IPS-20b (cell line): ENCODE measurements at regions not wholly inside any gene's neighbourhood (a gene's known extent, or its start where the extent isn't known, plus 50 kb on each side); places are given as distances from the start of the nearest gene placed in this dataset.

Experiments used
- H3K27ac ChIP-seq: one replicate; pipeline ENCODE4 v1.5.1; 2013; ENCODE audit warnings: low read length
- H3K27me3 ChIP-seq: 2 replicates; pipeline ENCODE4 v1.6.1; 2013; ENCODE audit warnings: mild to moderate bottlenecking, low read length, inconsistent platforms; ENCODE audit not compliant: insufficient read depth
- H3K36me3 ChIP-seq: 2 replicates; pipeline ENCODE4 v1.6.1; 2013; ENCODE audit warnings: low read depth, mild to moderate bottlenecking, inconsistent platforms, low read length, moderate library complexity; ENCODE audit not compliant: insufficient read depth
- H3K4me1 ChIP-seq: 2 replicates; pipeline ENCODE4 v1.6.1; 2013; ENCODE audit warnings: mild to moderate bottlenecking, control low read depth, inconsistent platforms, low read length, moderate library complexity; ENCODE audit not compliant: insufficient read depth
- H3K4me3 ChIP-seq: 2 replicates; pipeline ENCODE4 v1.5.1; 2013; ENCODE audit warnings: mild to moderate bottlenecking, low read length, inconsistent platforms
- H3K9ac ChIP-seq: 2 replicates; pipeline ENCODE4 v1.6.1; 2013; ENCODE audit warnings: low read depth, mild to moderate bottlenecking, inconsistent platforms, low read length, moderate library complexity
- H3K9me3 ChIP-seq: 2 replicates; pipeline ENCODE4 v1.6.1; 2013; ENCODE audit warnings: mild to moderate bottlenecking, low read depth, low read length, inconsistent platforms; ENCODE audit not compliant: insufficient read depth

- H3K36me3 ChIP-seq: no peaks in the 10 kb centered on the region
- H3K27ac ChIP-seq: no peak overlapping the region
- H3K4me3 ChIP-seq: no peak overlapping the region
- H3K9me3 ChIP-seq: peaks cover 5% of the 10 kb centered on the region
- H3K4me1 ChIP-seq: no peaks in the 10 kb centered on the region
- no peaks in the 10 kb centered on the region for H3K27me3 ChIP-seq
- no peak overlapping the region for H3K9ac ChIP-seq
These were observed 759.7 kb downstream of the BRINP1 start for GRCh38 chr9:118609355-118610044.

- no peak overlapping the region for H3K4me3 ChIP-seq
- no peaks in the 10 kb centered on the region for H3K4me1 ChIP-seq
- no peaks in the 10 kb centered on the region for H3K36me3 ChIP-seq
- H3K27ac ChIP-seq: no peak overlapping the region
- H3K9me3 ChIP-seq: peaks cover 5% of the 10 kb centered on the region
- no peak overlapping the region for H3K9ac ChIP-seq
- no peaks in the 10 kb centered on the region for H3K27me3 ChIP-seq
These were observed 757.0 kb downstream of the BRINP1 start for GRCh38 chr9:118612201-118612600.

GRCh38 chr9:118613996-118614395 lies 755.2 kb downstream of the BRINP1 start:
- Histone ChIP-seq H3K27me3 (no peaks in the 10 kb centered on the region), H3K4me3 (no peak overlapping the region), H3K27ac (no peak overlapping the region), H3K4me1 (no peaks in the 10 kb centered on the region), H3K36me3 (no peaks in the 10 kb centered on the region), H3K9ac (no peak overlapping the region), H3K9me3 (peaks cover 5% of the 10 kb centered on the region)

GRCh38 chr9:118618084-118618483 lies 751.2 kb downstream of the BRINP1 start:
- Histone ChIP-seq H3K27me3 (no peaks in the 10 kb centered on the region), H3K9ac (no peak overlapping the region), H3K36me3 (no peaks in the 10 kb centered on the region), H3K4me1 (no peaks in the 10 kb centered on the region), H3K4me3 (no peak overlapping the region), H3K27ac (no peak overlapping the region), H3K9me3 (no peaks in the 10 kb centered on the region)

GRCh38 chr9:118618849-118619248 lies 750.4 kb downstream of the BRINP1 start:
- H3K9me3 ChIP-seq: no peaks in the 10 kb centered on the region
- no peak overlapping the region for H3K27ac ChIP-seq
- H3K4me3 ChIP-seq: no peak overlapping the region
- H3K4me1 ChIP-seq: no peaks in the 10 kb centered on the region
- no peaks in the 10 kb centered on the region for H3K36me3 ChIP-seq
- no peak overlapping the region for H3K9ac ChIP-seq
- no peaks in the 10 kb centered on the region for H3K27me3 ChIP-seq

GRCh38 chr9:118624608-118625007 lies 744.6 kb downstream of the BRINP1 start:
- H3K9me3 ChIP-seq: no peaks in the 10 kb centered on the region
- H3K27ac ChIP-seq: no peak overlapping the region
- H3K4me1 ChIP-seq: no peaks in the 10 kb centered on the region
- no peak overlapping the region for H3K4me3 ChIP-seq
- H3K27me3 ChIP-seq: no peaks in the 10 kb centered on the region
- no peaks in the 10 kb centered on the region for H3K36me3 ChIP-seq
- no peak overlapping the region for H3K9ac ChIP-seq

GRCh38 chr9:118630079-118630478 lies 739.2 kb downstream of the BRINP1 start:
- Histone ChIP-seq H3K4me1 (no peaks in the 10 kb centered on the region), H3K27me3 (no peaks in the 10 kb centered on the region)

GRCh38 chr9:118630931-118631595 lies 738.2 kb downstream of the BRINP1 start:
- H3K9ac ChIP-seq: no peak overlapping the region
- no peak overlapping the region for H3K4me3 ChIP-seq
- no peak overlapping the region for H3K27ac ChIP-seq
- no peaks in the 10 kb centered on the region for H3K36me3 ChIP-seq
- H3K9me3 ChIP-seq: no peaks in the 10 kb centered on the region; the same call in 1 of the 2 replicates
- H3K4me1 ChIP-seq: no peaks in the 10 kb centered on the region
- H3K27me3 ChIP-seq: no peaks in the 10 kb centered on the region

More at GRCh38 chr9:118630079-118630478, 739.2 kb downstream of the BRINP1 start:
- no peak overlapping the region for H3K4me3 ChIP-seq
- H3K36me3 ChIP-seq: no peaks in the 10 kb centered on the region
- no peak overlapping the region for H3K9ac ChIP-seq
- H3K27ac ChIP-seq: no peak overlapping the region
- H3K9me3 ChIP-seq: no peaks in the 10 kb centered on the region; the same call in 1 of the 2 replicates

- H3K4me1 ChIP-seq: no peaks in the 10 kb centered on the region
- no peaks in the 10 kb centered on the region; the same call in 1 of the 2 replicates for H3K9me3 ChIP-seq
- no peak overlapping the region for H3K4me3 ChIP-seq
These were observed 737.3 kb downstream of the BRINP1 start for GRCh38 chr9:118631956-118632355.

GRCh38 chr9:118635416-118635815 lies 733.8 kb downstream of the BRINP1 start:
- no peaks in the 10 kb centered on the region for H3K27me3 ChIP-seq
- H3K4me1 ChIP-seq: no peaks in the 10 kb centered on the region
- H3K4me3 ChIP-seq: no peak overlapping the region
- no peak overlapping the region for H3K27ac ChIP-seq
- H3K36me3 ChIP-seq: no peaks in the 10 kb centered on the region
- no peak overlapping the region for H3K9ac ChIP-seq
- peaks cover 7% of the 10 kb centered on the region for H3K9me3 ChIP-seq

More at GRCh38 chr9:118631956-118632355, 737.3 kb downstream of the BRINP1 start:
- Histone ChIP-seq H3K36me3 (no peaks in the 10 kb centered on the region), H3K9ac (no peak overlapping the region), H3K27ac (no peak overlapping the region), H3K27me3 (no peaks in the 10 kb centered on the region)

GRCh38 chr9:118637681-118638080 lies 731.6 kb downstream of the BRINP1 start:
- Histone ChIP-seq H3K27ac (no peak overlapping the region), H3K9ac (no peak overlapping the region), H3K4me1 (no peaks in the 10 kb centered on the region; the same call in none of the 2 replicates), H3K9me3 (peaks cover 7% of the 10 kb centered on the region; the same call in 1 of the 2 replicates), H3K27me3 (no peaks in the 10 kb centered on the region), H3K4me3 (no peak overlapping the region), H3K36me3 (no peaks in the 10 kb centered on the region)
